HCT116 (cell line): ENCODE measurements at regions not wholly inside any gene's neighbourhood (a gene's known extent, or its start where the extent isn't known, plus 50 kb on each side); places are given as distances from the start of the nearest gene placed in this dataset.

ENCODE experiments used
- ATAC-seq: fragments of 200-7000 bp; cut with Tn5 transposase; 2 replicates; pipeline ENCODE4 v1.9.1; 2020; ENCODE audit warnings: mild to moderate bottlenecking, moderate library complexity
- BruUV-seq: library from RNA; stranded (reverse); fragments of 400-500 nt; replicated peaks from 2 replicates; lab custom pipeline; 2021; lab: Mats Ljungman, UMichigan
- CTCF ChIA-PET: fragments of 300-600 bp; sonication (Branson Sonifier 250); formaldehyde crosslinking; loops from one replicate; lab custom pipeline; 2021; ENCODE audit warnings: antibody characterized with exemption; lab: Charles Lee
- POLR2A ChIA-PET: fragments of 300-600, 350-600 bp; sonication (Branson Sonifier 250); formaldehyde crosslinking; loops from one replicate; lab custom pipeline; 2021; ENCODE audit warnings: antibody characterized with exemption; lab: Charles Lee
- RAD21 ChIA-PET, 2 experiments: fragments of 300-600 bp; sonication (Branson Sonifier 250); formaldehyde crosslinking; loops; one replicate each; lab custom pipeline; 2023; ENCODE audit warnings: low total read pairs in 2 of 2; ENCODE audit not compliant: uncharacterized antibody in 2 of 2, unreplicated experiment in 2 of 2, low non-redundant PET in 1 of 2; lab: Charles Lee
- DNase-seq: peaks from one replicate; pipeline ENCODE4 v3.0.0-alpha.2; 2010; ENCODE audit warnings: low read depth, low spot score
- H2AFZ ChIP-seq: fragments of 200-600 bp; shearing (Covaris generic), sonication (generic); 2 replicates; pipeline ENCODE4 v1.6.1; 2017; ENCODE audit warnings: low read depth, mixed run types, mixed read lengths, antibody characterized with exemption, low read length; ENCODE audit not compliant: poor library complexity, severe bottlenecking
- H3K27ac ChIP-seq: 2 replicates; pipeline ENCODE4 v1.5.1; 2012; ENCODE audit warnings: low read depth, low read length
- H3K27me3 ChIP-seq: fragments of 200-600 bp; sonication (generic); 2 replicates; pipeline ENCODE4 v1.6.1; 2016; ENCODE audit warnings: mixed run types, low read length, mixed read lengths; ENCODE audit not compliant: insufficient read depth
- H3K36me3 ChIP-seq, 2 experiments: fragments of 200-500 bp in 1 of 2; fragments of 200-600 bp in 1 of 2; sonication (Bioruptor generic) in 1 of 2; sonication (generic) in 1 of 2; 2 replicates each; pipeline versions ENCODE4 v1.5.1 to v1.6.1; 2014 to 2016; ENCODE audit warnings: low read length in 2 of 2, inconsistent platforms in 1 of 2, mixed read lengths in 1 of 2, mixed run types in 1 of 2; ENCODE audit not compliant: insufficient read depth in 2 of 2, control insufficient read depth in 1 of 2
- H3K4me1 ChIP-seq, 2 experiments: fragments of 200-600 bp in 1 of 2; sonication (generic) in 1 of 2; 2 replicates each; pipeline versions ENCODE4 v1.5.1 to v1.6.1; 2012 to 2017; ENCODE audit warnings: low read length in 2 of 2, inconsistent platforms in 1 of 2, mild to moderate bottlenecking in 1 of 2, mixed read lengths in 1 of 2, mixed run types in 1 of 2, moderate library complexity in 1 of 2; ENCODE audit not compliant: insufficient read depth in 2 of 2, control insufficient read depth in 1 of 2
- H3K4me2 ChIP-seq: fragments of 200-600 bp; sonication (generic); 2 replicates; pipeline ENCODE4 v1.6.1; 2017; ENCODE audit warnings: mixed run types, low read length, mixed read lengths
- H3K4me3 ChIP-seq, 2 experiments: fragments of 200-600 bp in 1 of 2; sonication (generic) in 1 of 2; replicated peaks in 1 of 2; 2 replicates each; pipeline ENCODE4 v1.5.1; 2011 to 2016; ENCODE audit warnings: low read length in 2 of 2, control low read depth in 1 of 2, low read depth in 1 of 2, mild to moderate bottlenecking in 1 of 2, mixed read lengths in 1 of 2, mixed run types in 1 of 2
- H3K79me2 ChIP-seq: fragments of 200-600 bp; sonication (generic); 2 replicates; pipeline ENCODE4 v1.6.1; 2017; ENCODE audit warnings: mild to moderate bottlenecking, mixed run types, low read length, moderate library complexity, mixed read lengths; ENCODE audit not compliant: insufficient read depth
- H3K9ac ChIP-seq: fragments of 200-600 bp; sonication (generic); 2 replicates; pipeline ENCODE4 v1.6.1; 2016; ENCODE audit warnings: low read length, mixed read lengths
- H3K9me2 ChIP-seq: fragments of 200-600 bp; sonication (generic), shearing (Covaris generic); 2 replicates; pipeline ENCODE4 v1.6.1; 2017; ENCODE audit warnings: mixed run types, mild to moderate bottlenecking, moderate library complexity; ENCODE audit not compliant: insufficient read depth
- H3K9me3 ChIP-seq, 2 experiments: fragments of 200-500 bp in 1 of 2; fragments of 200-600 bp in 1 of 2; sonication (Bioruptor generic) in 1 of 2; sonication (generic) in 1 of 2; 2 replicates each; pipeline ENCODE4 v1.6.1; 2014 to 2017; ENCODE audit warnings: low read length in 2 of 2, mixed read lengths in 2 of 2, inconsistent platforms in 1 of 2, low read depth in 1 of 2, mild to moderate bottlenecking in 1 of 2, mixed run types in 1 of 2, moderate library complexity in 1 of 2; ENCODE audit not compliant: control insufficient read depth in 1 of 2, insufficient read depth in 1 of 2
- H4K20me1 ChIP-seq: fragments of 200-600 bp; sonication (generic), shearing (Covaris generic); 2 replicates; pipeline ENCODE4 v1.6.1; 2017; ENCODE audit warnings: mixed run types, mild to moderate bottlenecking, moderate library complexity; ENCODE audit not compliant: insufficient read depth
- RAD21 ChIP-seq: IDR thresholded peaks from 2 replicates; pipeline ENCODE4 v1.6.1; 2012; ENCODE audit warnings: low read depth, mild to moderate bottlenecking
- SP1 ChIP-seq: IDR thresholded peaks from 2 replicates; pipeline ENCODE4 v1.6.1; 2012; ENCODE audit warnings: low read depth
- SRF ChIP-seq: IDR thresholded peaks from 2 replicates; pipeline ENCODE4 v1.6.1; 2012; ENCODE audit warnings: low read depth
- TCF7L2 ChIP-seq: IDR thresholded peaks from 2 replicates; pipeline ENCODE4 v1.7.0; 2011; ENCODE audit warnings: borderline replicate concordance, inconsistent platforms; ENCODE audit not compliant: insufficient read depth, insufficient read length; ENCODE audit errors: extremely low read depth
- YY1 ChIP-seq: IDR thresholded peaks from 2 replicates; pipeline ENCODE4 v1.6.1; 2011; ENCODE audit warnings: low read length, low read depth, moderate library complexity, mild to moderate bottlenecking; ENCODE audit not compliant: insufficient replicate concordance; ENCODE audit errors: extremely low read depth
- ZBTB33 ChIP-seq: IDR thresholded peaks from 2 replicates; pipeline ENCODE4 v1.6.1; 2011; ENCODE audit warnings: mild to moderate bottlenecking, low read length, moderate library complexity; ENCODE audit not compliant: insufficient replicate concordance; ENCODE audit errors: extremely low read depth
- intact Hi-C: fragments of 100-400 bp; cut with micrococcal nuclease; formaldehyde crosslinking; loops from 2 replicates; pipeline ENCODE4 v1.10.0; 2022
- TF ChIP-seq, protein P1 (sequence below): IDR thresholded peaks from 2 replicates; pipeline ENCODE4 v1.6.1; 2012; ENCODE audit warnings: low read depth

- Histone ChIP-seq H2AFZ (no peak overlapping the region), H3K9me2 (no peaks in the 10 kb centered on the region), H3K4me1 (no peaks in the 10 kb centered on the region), H3K79me2 (no peaks in the 10 kb centered on the region), H3K27ac (no peak overlapping the region), H3K4me2 (no peak overlapping the region), H3K9me3 (no peaks in the 10 kb centered on the region), H3K27me3 (no peaks in the 10 kb centered on the region), H3K4me3 (no peak overlapping the region), H3K36me3 (no peaks in the 10 kb centered on the region), H4K20me1 (no peaks in the 10 kb centered on the region), H3K9ac (no peak overlapping the region)
- ChIA-PET RAD21 (no interaction called here), POLR2A (no interaction called here), CTCF (no interaction called here)
- intact Hi-C loops: no loop called here
- DNase-seq (no peak), ATAC-seq (no peak)
- BruUV-seq: no TSS peak
- no peak for TF ChIP-seq YY1
- TF ChIP-seq SRF: no peak
- TF ChIP-seq ZBTB33: no peak
These were observed 481.4 kb upstream of the DAB2 start for GRCh38 chr5:39906146-39906545.

DNA sequence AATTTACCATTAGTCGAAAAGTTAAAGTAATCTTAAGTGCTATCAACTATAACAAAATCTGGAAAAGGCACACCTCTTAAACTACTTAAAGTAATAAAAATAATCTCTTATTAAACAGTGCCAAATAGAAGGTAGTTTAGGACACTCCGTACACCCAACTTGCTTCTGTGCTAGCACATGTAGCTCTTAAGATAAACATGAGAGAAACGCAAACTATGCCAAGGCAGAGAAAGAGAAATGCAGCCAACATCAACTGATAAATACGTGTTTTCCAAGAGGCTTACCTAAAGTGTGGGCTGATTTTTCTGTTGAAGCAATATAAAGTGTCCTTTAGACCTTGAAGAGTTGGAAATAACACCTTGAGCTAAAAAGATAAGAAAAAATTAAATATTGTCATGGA, 480.6 kb upstream of the DAB2 start:
- Histone ChIP-seq H3K27ac (no peak overlapping the region), H3K4me3 (no peak overlapping the region), H3K36me3 (no peaks in the 10 kb centered on the region), H4K20me1 (no peaks in the 10 kb centered on the region), H2AFZ (no peak overlapping the region), H3K9me3 (no peaks in the 10 kb centered on the region), H3K4me1 (no peaks in the 10 kb centered on the region), H3K9ac (no peak overlapping the region), H3K9me2 (no peaks in the 10 kb centered on the region), H3K4me2 (no peak overlapping the region), H3K27me3 (no peaks in the 10 kb centered on the region), H3K79me2 (no peaks in the 10 kb centered on the region)
- intact Hi-C loops: no loop called here
- TF ChIP-seq RAD21 (no peak), SP1 (no peak), TCF7L2 (no peak)
- TF ChIP-seq, protein P1, sequence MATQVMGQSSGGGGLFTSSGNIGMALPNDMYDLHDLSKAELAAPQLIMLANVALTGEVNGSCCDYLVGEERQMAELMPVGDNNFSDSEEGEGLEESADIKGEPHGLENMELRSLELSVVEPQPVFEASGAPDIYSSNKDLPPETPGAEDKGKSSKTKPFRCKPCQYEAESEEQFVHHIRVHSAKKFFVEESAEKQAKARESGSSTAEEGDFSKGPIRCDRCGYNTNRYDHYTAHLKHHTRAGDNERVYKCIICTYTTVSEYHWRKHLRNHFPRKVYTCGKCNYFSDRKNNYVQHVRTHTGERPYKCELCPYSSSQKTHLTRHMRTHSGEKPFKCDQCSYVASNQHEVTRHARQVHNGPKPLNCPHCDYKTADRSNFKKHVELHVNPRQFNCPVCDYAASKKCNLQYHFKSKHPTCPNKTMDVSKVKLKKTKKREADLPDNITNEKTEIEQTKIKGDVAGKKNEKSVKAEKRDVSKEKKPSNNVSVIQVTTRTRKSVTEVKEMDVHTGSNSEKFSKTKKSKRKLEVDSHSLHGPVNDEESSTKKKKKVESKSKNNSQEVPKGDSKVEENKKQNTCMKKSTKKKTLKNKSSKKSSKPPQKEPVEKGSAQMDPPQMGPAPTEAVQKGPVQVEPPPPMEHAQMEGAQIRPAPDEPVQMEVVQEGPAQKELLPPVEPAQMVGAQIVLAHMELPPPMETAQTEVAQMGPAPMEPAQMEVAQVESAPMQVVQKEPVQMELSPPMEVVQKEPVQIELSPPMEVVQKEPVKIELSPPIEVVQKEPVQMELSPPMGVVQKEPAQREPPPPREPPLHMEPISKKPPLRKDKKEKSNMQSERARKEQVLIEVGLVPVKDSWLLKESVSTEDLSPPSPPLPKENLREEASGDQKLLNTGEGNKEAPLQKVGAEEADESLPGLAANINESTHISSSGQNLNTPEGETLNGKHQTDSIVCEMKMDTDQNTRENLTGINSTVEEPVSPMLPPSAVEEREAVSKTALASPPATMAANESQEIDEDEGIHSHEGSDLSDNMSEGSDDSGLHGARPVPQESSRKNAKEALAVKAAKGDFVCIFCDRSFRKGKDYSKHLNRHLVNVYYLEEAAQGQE: no peak
- ChIA-PET POLR2A (no interaction called here), RAD21 (no interaction called here), CTCF (no interaction called here)
- no TSS peak for BruUV-seq
- DNase-seq (no peak), ATAC-seq (no peak)
